ENCODE measurements at regions not wholly inside any gene's neighbourhood (a gene's known extent, or its start where the extent isn't known, plus 50 kb on each side); places are given as distances from the start of the nearest gene placed in this dataset.
"Not testable (repeated sequence)": the region's sequence is repeated elsewhere in the genome, so short reads cannot be mapped to it uniquely, and the experiment has no call there.

- no peak for DNase-seq (ENCODE audit: low read depth)
These were observed 200.8 kb upstream of the C2CD4B start for GRCh38 chr15:62365795-62366442.

GRCh38 chr15:62369454-62369853 is 204.4 kb upstream of the C2CD4B start:
- no peak for DNase-seq (ENCODE audit: low read depth)

GRCh38 chr15:62371683-62372082 is 206.6 kb upstream of the C2CD4B start:
- DNase-seq (ENCODE audit: low read depth), result not testable (repeated sequence)

GRCh38 chr15:62377736-62378480 is 212.8 kb upstream of the C2CD4B start:
- DNase-seq (ENCODE audit: low read depth), result no peak

- no peak for DNase-seq (ENCODE audit: low read depth)
These were observed 213.8 kb upstream of the C2CD4B start for GRCh38 chr15:62378772-62379498.

- DNase-seq (ENCODE audit: low read depth), result no peak
These were observed 214.9 kb upstream of the C2CD4B start for GRCh38 chr15:62380011-62380410.

GRCh38 chr15:62382046-62382445 is 217.0 kb upstream of the C2CD4B start:
- DNase-seq (ENCODE audit: low read depth), result no peak

- peak; percentile 24 for DNase-seq (ENCODE audit: low read depth)
These were observed 225.1 kb upstream of the C2CD4B start, which contains the start of gene TLN2 for GRCh38 chr15:62389885-62390790. Gene TLN2 (plus strand): TSS chr15:62390550.

- DNase-seq (ENCODE audit: low read depth), result peak; percentile 9
These were observed 225.9 kb upstream of the C2CD4B start for GRCh38 chr15:62390791-62391640.

- DNase-seq (ENCODE audit: low read depth), result peak; percentile 23
These were observed 226.7 kb upstream of the C2CD4B start for GRCh38 chr15:62391641-62392262.

GRCh38 chr15:62392376-62392775 is 227.3 kb upstream of the C2CD4B start:
- no peak for DNase-seq (ENCODE audit: low read depth)

- DNase-seq (ENCODE audit: low read depth), result no peak
These were observed 228.1 kb upstream of the C2CD4B start for GRCh38 chr15:62393196-62393595.

- DNase-seq (ENCODE audit: low read depth), result no peak
These were observed 229.0 kb upstream of the C2CD4B start for GRCh38 chr15:62394079-62394478.

GRCh38 chr15:62400778-62401177 is 235.7 kb upstream of the C2CD4B start:
- no peak for DNase-seq (ENCODE audit: low read depth)

GRCh38 chr15:62402687-62403086 is 237.6 kb upstream of the C2CD4B start:
- DNase-seq (ENCODE audit: low read depth), result no peak

GRCh38 chr15:62403164-62403809 is 238.2 kb upstream of the C2CD4B start:
- no peak for DNase-seq (ENCODE audit: low read depth)

- DNase-seq (ENCODE audit: low read depth), result no peak
These were observed 239.3 kb upstream of the C2CD4B start for GRCh38 chr15:62404194-62404985.

- DNase-seq (ENCODE audit: low read depth), result no peak
These were observed 241.3 kb upstream of the C2CD4B start for GRCh38 chr15:62406305-62406891.

- no peak for DNase-seq (ENCODE audit: low read depth)
These were observed 242.1 kb upstream of the C2CD4B start for GRCh38 chr15:62407216-62407615.
